SK-N-SH (cell line): ENCODE measurements at regions not wholly inside any gene's neighbourhood (a gene's known extent, or its start where the extent isn't known, plus 50 kb on each side); places are given as distances from the start of the nearest gene placed in this dataset.

Source experiments
- CTCF ChIP-seq: fragments of 200-600 bp; sonication (generic); IDR thresholded peaks from 2 replicates; pipeline ENCODE4 v1.6.1; 2017; ENCODE audit warnings: antibody characterized with exemption, mild to moderate bottlenecking, moderate library complexity
- EP300 ChIP-seq, 2 experiments: IDR thresholded peaks; 2 replicates each; pipeline versions ENCODE4 v1.4.0 to v1.6.1; 2012; ENCODE audit warnings: borderline replicate concordance in 1 of 2, low read depth in 1 of 2, low read length in 1 of 2
- EZH2phosphoT487 ChIP-seq: fragments of 200-600 bp; sonication (generic); IDR thresholded peaks from 2 replicates; pipeline ENCODE4 v1.6.1; 2017; ENCODE audit warnings: low read depth, mixed run types, mild to moderate bottlenecking, antibody characterized with exemption, moderate library complexity, borderline replicate concordance
- NFIC ChIP-seq: IDR thresholded peaks from 2 replicates; pipeline ENCODE4 v1.4.0; 2012; ENCODE audit warnings: borderline replicate concordance
- PBX3 ChIP-seq: IDR thresholded peaks from 2 replicates; pipeline ENCODE4; 2012
- POLR2AphosphoS5 ChIP-seq: IDR thresholded peaks from 2 replicates; pipeline ENCODE4 v1.6.1; 2012; ENCODE audit warnings: low read depth, low read length
- RAD21 ChIP-seq: IDR thresholded peaks from 2 replicates; pipeline ENCODE4 v1.6.1; 2012; ENCODE audit warnings: mild to moderate bottlenecking, low read length
- REST ChIP-seq: IDR thresholded peaks from 2 replicates; pipeline ENCODE4 v1.6.1; 2012; ENCODE audit warnings: mild to moderate bottlenecking, low read depth, low read length, moderate library complexity
- TAF1 ChIP-seq: IDR thresholded peaks from 2 replicates; pipeline ENCODE4 v1.6.1; 2012; ENCODE audit warnings: low read depth, mild to moderate bottlenecking, low read length, moderate library complexity, borderline replicate concordance

GRCh38 chrX:127457161-127457560, 595.0 kb downstream of the ACTRT1 start:
- no peak for TF ChIP-seq CTCF
- TF ChIP-seq REST = no peak
- no peak for TF ChIP-seq POLR2AphosphoS5
- no peak for TF ChIP-seq EZH2phosphoT487
- no peak for TF ChIP-seq RAD21
- no peak for TF ChIP-seq NFIC
- TF ChIP-seq PBX3 = no peak
- no peak for TF ChIP-seq EP300 (IDR thresholded peaks at IDR 0.05; ENCODE audit: borderline replicate concordance in 1 of 2, low read depth in 1 of 2, low read length in 1 of 2)
- no peak for TF ChIP-seq TAF1
